Epithelial cell of esophagus (primary cell): ENCODE measurements at regions not wholly inside any gene's neighbourhood (a gene's known extent, or its start where the extent isn't known, plus 50 kb on each side); places are given as distances from the start of the nearest gene placed in this dataset.

Experiments
- DNase-seq: peaks from one replicate; pipeline ENCODE4 v3.0.0; 2010; ENCODE audit warnings: low read depth
- H3K4me3 ChIP-seq: 2 replicates; pipeline ENCODE4 v1.5.1; 2011; ENCODE audit warnings: mild to moderate bottlenecking, low read length, control low read depth
- TF ChIP-seq, protein P1 (sequence below): IDR thresholded peaks from 2 replicates; pipeline ENCODE4 v1.5.1; 2011; ENCODE audit warnings: low read depth, mild to moderate bottlenecking, low read length, control low read depth, inconsistent platforms; ENCODE audit not compliant: insufficient read depth; ENCODE audit errors: missing control alignments

DNA sequence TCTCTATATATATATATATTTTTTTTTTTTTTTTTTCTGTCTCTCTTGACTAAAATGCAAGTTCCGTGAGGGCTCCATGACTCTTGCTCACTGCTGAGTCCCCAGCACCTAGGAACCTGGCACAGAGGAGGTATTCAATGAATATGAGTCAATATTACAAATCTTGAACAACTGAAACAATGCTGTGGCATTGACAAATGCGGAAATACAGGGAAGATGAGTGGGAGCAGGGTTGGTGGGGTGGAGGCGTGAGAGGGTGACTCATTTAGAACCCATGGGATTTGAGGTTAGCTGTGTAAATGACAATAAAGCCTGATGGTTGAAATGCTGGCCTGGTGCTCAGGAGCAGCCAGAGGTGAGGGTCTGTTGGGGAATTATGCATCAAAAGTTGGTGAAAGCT, 121.7 kb upstream of the FUT8 start:
- peak; percentile 96 for DNase-seq
- no peak overlapping the region for H3K4me3 ChIP-seq
- TF ChIP-seq, protein P1, sequence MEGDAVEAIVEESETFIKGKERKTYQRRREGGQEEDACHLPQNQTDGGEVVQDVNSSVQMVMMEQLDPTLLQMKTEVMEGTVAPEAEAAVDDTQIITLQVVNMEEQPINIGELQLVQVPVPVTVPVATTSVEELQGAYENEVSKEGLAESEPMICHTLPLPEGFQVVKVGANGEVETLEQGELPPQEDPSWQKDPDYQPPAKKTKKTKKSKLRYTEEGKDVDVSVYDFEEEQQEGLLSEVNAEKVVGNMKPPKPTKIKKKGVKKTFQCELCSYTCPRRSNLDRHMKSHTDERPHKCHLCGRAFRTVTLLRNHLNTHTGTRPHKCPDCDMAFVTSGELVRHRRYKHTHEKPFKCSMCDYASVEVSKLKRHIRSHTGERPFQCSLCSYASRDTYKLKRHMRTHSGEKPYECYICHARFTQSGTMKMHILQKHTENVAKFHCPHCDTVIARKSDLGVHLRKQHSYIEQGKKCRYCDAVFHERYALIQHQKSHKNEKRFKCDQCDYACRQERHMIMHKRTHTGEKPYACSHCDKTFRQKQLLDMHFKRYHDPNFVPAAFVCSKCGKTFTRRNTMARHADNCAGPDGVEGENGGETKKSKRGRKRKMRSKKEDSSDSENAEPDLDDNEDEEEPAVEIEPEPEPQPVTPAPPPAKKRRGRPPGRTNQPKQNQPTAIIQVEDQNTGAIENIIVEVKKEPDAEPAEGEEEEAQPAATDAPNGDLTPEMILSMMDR, result no peak

DNA sequence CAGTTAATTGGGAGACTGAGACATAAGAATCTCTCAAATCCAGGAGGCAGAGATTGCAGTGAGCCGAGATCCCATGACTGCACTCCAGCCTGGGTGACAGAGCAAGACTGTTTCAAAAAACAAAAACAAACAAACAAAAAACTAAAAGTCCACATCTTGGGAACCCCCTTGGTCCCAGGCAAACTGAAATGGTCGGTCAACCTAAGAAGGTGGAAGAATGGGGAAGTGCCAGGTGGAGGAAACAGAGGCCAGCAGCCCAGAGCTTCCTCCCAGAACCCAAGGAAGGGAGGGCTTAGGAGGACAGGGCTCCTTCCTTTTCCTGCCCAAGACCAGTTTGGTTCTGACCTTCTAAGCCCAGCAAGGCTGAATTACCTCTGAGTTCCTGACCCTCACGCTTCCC, 121.0 kb upstream of the FUT8 start:
- DNase-seq, result no peak
- TF ChIP-seq, protein P1, result no peak

DNA sequence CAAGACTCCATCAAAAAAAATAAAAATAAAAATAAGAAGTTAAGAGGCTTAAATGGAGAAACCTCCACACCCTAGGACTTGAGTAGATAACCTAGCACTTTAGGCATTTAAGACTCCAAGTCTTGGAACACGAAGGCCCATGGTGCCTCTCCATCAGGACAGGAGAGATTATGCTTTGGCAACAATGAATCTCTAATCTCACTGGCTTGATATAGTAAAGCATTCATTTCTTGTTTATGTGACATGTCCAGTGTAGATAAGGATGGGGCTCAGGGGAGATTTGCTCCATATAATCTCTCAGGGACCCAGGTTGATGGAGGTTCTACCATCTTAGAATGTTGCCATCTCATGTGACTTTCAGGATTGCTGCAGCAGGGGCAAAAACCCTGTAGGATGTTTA, 117.7 kb upstream of the FUT8 start:
- no peak for DNase-seq
- TF ChIP-seq, protein P1, result no peak

More for the DNA sequence above, 121.0 kb upstream of the FUT8 start:
- H3K4me3 ChIP-seq, result no peak overlapping the region

GRCh38 chr14:65296402-65296801, 116.1 kb upstream of the FUT8 start:
- no peak overlapping the region for H3K4me3 ChIP-seq
- TF ChIP-seq, protein P1, result no peak
- DNase-seq, result no peak

More for the DNA sequence above, 117.7 kb upstream of the FUT8 start:
- H3K4me3 ChIP-seq, result no peak overlapping the region

GRCh38 chr14:65296876-65297275, 115.7 kb upstream of the FUT8 start:
- H3K4me3 ChIP-seq, result no peak overlapping the region
- TF ChIP-seq, protein P1, result no peak
- DNase-seq, result no peak

- DNase-seq, result peak; percentile 58
- TF ChIP-seq, protein P1, result no peak
These were observed 114.8 kb upstream of the FUT8 start for GRCh38 chr14:65297744-65298143.

DNA sequence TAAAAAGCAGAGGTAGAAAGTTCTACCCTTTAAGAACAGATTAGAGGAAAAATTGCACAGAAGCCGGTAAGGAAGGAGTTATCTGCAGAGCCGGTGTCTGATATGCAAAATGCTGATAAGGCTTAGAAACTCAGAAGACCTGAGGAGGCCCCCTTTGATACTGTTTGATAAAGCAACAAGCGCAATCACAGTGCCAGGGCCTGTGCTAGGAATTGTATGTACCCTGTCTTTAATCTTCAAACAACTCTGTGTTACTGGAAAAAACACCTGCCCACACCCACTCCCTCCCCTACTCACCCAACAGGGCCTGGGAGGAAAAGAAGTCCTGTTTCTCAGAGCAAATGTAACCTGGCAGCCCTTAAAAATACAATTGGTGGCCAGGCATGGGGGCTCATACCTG, 112.7 kb upstream of the FUT8 start:
- TF ChIP-seq, protein P1, result no peak
- H3K4me3 ChIP-seq, result no peak overlapping the region

More at GRCh38 chr14:65297744-65298143, 114.8 kb upstream of the FUT8 start:
- H3K4me3 ChIP-seq, result no peak overlapping the region

More for the DNA sequence above, 112.7 kb upstream of the FUT8 start:
- DNase-seq, result no peak
